T-helper 1 cell treated with Interleukin-12 subunit alpha and Interleukin-12 subunit beta and Interleukin-4 antibody, amounts not matched to agents 30 μg/mL and 1 μg/mL, for 36 hours (primary cell): ENCODE measurements at regions not wholly inside any gene's neighbourhood (a gene's known extent, or its start where the extent isn't known, plus 50 kb on each side); places are given as distances from the start of the nearest gene placed in this dataset.

ENCODE experiments used
- H3K27ac Mint-ChIP-seq: one replicate; pipeline ENCODE4 v1.8.0; 2021; ENCODE audit warnings: mild to moderate bottlenecking, mixed read lengths
- H3K27me3 Mint-ChIP-seq: one replicate; pipeline ENCODE4 v1.8.0; 2021; ENCODE audit warnings: low read depth, mixed read lengths
- H3K36me3 Mint-ChIP-seq: one replicate; pipeline ENCODE4 v1.8.0; 2021; ENCODE audit warnings: low read depth, mixed read lengths
- H3K4me1 Mint-ChIP-seq: one replicate; pipeline ENCODE4 v1.8.0; 2021; ENCODE audit warnings: low read depth, mixed read lengths
- H3K4me3 Mint-ChIP-seq: one replicate; pipeline ENCODE4 v1.8.0; 2021; ENCODE audit warnings: mild to moderate bottlenecking, moderate library complexity, mixed read lengths
- H3K9me3 Mint-ChIP-seq: one replicate; pipeline ENCODE4 v1.8.0; 2021; ENCODE audit warnings: mixed read lengths

DNA sequence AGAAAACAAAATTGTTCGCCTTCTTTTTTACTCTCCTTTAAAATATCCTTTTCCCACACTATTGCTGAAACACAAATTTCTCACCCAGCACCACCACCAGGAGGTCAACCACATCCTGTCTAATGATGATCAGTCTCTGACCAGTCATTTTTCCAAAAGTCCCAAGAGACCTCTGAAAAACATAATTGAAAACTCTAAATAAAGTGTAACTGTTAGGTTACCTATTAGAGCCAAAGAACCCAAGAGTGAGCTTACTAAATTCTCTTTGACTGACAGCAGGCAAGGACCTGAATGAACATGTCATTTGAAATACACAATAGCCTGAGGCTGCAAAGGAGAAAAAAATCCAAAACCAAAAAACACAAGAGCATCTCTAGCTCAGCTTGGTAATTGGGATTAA lies 735.4 kb downstream of the CBLN4 start:
- Mint-ChIP-seq H3K27ac (no peak overlapping the region), H3K36me3 (no peaks in the 10 kb centered on the region), H3K9me3 (peaks cover 19% of the 10 kb centered on the region), H3K27me3 (no peaks in the 10 kb centered on the region), H3K4me3 (no peak overlapping the region), H3K4me1 (no peaks in the 10 kb centered on the region)

DNA sequence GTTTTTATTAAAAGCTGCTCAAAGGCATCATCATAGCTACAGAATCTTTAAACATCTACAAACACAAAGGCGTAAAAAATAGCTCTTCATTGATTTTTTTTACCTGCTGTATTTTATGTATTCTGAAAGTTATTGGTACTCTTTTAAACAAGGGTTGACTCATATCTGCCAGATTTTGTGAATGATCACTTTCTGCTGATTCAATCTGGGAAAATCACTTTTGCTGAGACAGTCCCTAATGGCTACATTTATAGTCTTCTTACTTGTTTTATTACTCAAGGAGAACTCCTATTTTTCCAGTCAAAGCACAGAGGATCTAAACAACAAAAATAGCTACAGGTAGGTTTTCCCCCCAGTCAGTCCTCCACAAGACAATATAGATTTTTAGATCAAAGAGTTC lies 739.0 kb downstream of the CBLN4 start:
- H3K9me3 Mint-ChIP-seq: peaks cover 17% of the 10 kb centered on the region
- H3K4me1 Mint-ChIP-seq: no peaks in the 10 kb centered on the region

DNA sequence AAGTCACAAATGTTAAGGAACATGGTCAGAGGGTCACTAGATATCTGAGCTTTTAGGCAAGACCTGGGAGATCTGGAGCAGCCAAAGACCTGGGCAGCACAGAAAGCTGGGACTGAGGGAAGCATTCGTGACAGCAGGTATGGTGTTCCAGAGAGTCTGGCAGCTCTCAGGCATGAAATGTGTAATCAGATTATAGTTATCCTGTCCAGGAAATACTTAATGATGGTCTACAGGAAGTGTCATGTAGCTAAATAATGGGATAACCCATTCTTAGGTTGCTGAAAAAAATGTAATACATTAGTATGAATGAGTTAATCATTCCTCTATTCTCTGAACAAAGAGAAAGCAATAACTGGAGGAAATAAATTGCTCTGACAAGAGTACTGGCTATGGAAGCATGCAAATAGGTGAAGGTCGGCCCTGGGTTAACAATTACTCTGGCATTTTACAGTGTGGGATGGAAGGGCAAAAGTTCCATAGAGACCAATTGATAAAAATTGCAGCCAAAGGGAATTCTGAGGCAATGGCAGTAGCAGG lies 740.5 kb downstream of the CBLN4 start:
- H3K4me3 Mint-ChIP-seq: no peak overlapping the region
- no peak overlapping the region for H3K27ac Mint-ChIP-seq
- no peaks in the 10 kb centered on the region for H3K36me3 Mint-ChIP-seq
- H3K4me1 Mint-ChIP-seq: no peaks in the 10 kb centered on the region
- H3K27me3 Mint-ChIP-seq: no peaks in the 10 kb centered on the region
- H3K9me3 Mint-ChIP-seq: peaks cover 17% of the 10 kb centered on the region

More for the DNA sequence above, 739.0 kb downstream of the CBLN4 start:
- no peak overlapping the region for H3K27ac Mint-ChIP-seq
- H3K36me3 Mint-ChIP-seq: no peaks in the 10 kb centered on the region
- H3K4me3 Mint-ChIP-seq: no peak overlapping the region
- H3K27me3 Mint-ChIP-seq: no peaks in the 10 kb centered on the region

DNA sequence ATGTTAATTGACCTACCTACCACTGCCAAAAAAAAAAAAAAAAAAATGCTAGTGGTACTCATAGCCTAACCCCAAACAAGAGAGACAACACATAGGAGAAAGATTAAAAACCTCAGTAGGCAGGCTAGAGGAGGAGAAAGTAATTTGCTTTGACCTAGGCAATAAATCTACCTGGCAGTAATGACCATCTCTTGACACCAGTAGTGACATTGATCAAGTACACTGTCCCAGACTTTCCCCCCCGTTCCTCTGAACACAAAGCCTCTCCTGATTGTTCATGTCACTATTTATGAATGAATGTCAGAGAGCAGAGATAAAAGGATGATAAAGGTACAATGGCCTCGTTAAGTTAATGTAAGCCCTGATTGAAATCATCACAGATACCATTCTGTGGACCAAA lies 746.8 kb downstream of the CBLN4 start:
- Mint-ChIP-seq H3K27ac (no peak overlapping the region), H3K9me3 (peaks cover 12% of the 10 kb centered on the region), H3K4me3 (no peak overlapping the region), H3K36me3 (no peaks in the 10 kb centered on the region), H3K27me3 (no peaks in the 10 kb centered on the region), H3K4me1 (no peaks in the 10 kb centered on the region)

DNA sequence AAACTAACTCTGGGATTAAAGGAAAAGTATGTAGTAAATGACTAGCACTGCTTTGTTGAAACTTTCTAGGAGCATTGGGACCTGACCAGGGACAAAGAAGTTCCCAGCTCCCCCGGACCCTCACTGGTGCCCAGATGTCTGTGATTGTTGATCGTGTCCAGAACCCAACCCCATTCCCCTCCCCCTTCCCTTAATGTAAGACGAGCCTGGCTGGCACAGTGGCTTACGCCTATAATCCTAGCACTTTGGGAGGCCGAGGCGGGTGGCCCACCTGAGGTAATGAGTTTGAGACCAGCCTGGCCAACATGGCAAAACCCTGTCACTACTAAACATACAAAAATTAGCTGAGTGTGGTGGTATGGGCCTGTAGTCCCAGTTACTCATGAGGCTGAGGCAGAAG lies 750.3 kb downstream of the CBLN4 start:
- Mint-ChIP-seq H3K27me3 (no peaks in the 10 kb centered on the region), H3K4me3 (no peak overlapping the region), H3K9me3 (peaks cover 7% of the 10 kb centered on the region), H3K36me3 (no peaks in the 10 kb centered on the region), H3K4me1 (no peaks in the 10 kb centered on the region), H3K27ac (no peak overlapping the region)

DNA sequence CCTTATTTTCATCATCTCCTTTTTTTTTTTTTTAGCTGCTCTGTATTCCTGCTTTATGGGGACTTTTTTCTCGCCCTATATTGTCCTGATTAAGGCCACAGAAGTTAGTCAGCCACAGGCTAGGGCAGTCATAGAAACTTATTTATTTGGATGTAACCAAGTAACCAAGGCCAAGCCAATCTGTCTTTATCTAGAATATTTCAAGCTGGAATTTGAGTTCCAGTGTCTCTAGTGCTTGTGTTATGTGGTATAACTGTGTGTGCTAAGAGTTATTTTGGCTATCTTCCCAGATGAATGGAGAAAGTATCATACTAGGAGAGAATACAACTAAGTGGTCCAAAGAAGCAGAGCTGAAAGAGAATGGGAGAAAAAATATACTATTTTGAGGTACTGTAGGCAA lies 751.5 kb downstream of the CBLN4 start:
- H3K4me3 Mint-ChIP-seq: no peak overlapping the region
- H3K4me1 Mint-ChIP-seq: no peaks in the 10 kb centered on the region
- H3K27me3 Mint-ChIP-seq: no peaks in the 10 kb centered on the region
- peaks cover 15% of the 10 kb centered on the region for H3K9me3 Mint-ChIP-seq
- no peak overlapping the region for H3K27ac Mint-ChIP-seq
- no peaks in the 10 kb centered on the region for H3K36me3 Mint-ChIP-seq

DNA sequence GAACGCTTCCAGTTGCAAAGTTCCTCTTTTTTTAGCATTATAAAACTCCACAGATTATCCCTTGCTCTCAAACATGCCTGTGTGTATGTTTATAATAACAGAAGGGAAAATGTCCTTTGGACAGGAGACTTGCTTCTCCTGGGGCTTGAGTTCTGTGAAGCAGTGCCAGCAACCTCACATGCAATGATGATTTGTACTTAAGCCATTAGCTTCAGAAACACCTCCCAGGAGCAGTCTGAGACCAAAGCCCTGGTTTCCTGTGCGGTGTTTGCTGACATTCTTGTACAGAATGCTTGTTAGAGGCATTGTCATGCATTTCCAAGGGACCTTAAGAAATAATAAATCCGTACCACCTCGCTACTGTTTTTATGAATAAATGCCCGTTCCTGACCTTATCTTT lies 752.8 kb downstream of the CBLN4 start:
- H3K36me3 Mint-ChIP-seq: no peaks in the 10 kb centered on the region
- peaks cover 22% of the 10 kb centered on the region for H3K9me3 Mint-ChIP-seq
- H3K4me3 Mint-ChIP-seq: no peak overlapping the region
- no peaks in the 10 kb centered on the region for H3K27me3 Mint-ChIP-seq
- H3K27ac Mint-ChIP-seq: no peak overlapping the region
- no peaks in the 10 kb centered on the region for H3K4me1 Mint-ChIP-seq

DNA sequence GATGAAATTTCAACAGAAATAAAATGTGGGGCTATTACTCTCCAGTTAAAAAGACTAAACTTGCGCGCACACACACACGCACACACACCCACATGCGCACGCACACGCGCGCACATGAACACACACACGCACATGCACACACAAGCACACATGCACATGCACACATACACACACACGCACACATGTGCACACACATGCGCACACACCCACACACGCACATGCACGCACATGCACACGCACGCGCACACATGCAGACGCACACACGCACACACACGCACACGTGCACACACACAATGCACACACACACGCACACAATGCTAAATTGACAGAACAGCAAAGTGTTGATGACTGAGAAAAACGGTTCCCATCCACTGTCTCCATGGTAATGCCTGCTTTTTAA lies 754.1 kb downstream of the CBLN4 start:
- Mint-ChIP-seq H3K27ac (no peak overlapping the region), H3K4me1 (no peaks in the 10 kb centered on the region), H3K36me3 (no peaks in the 10 kb centered on the region), H3K27me3 (no peaks in the 10 kb centered on the region), H3K4me3 (no peak overlapping the region), H3K9me3 (peaks cover 34% of the 10 kb centered on the region)

DNA sequence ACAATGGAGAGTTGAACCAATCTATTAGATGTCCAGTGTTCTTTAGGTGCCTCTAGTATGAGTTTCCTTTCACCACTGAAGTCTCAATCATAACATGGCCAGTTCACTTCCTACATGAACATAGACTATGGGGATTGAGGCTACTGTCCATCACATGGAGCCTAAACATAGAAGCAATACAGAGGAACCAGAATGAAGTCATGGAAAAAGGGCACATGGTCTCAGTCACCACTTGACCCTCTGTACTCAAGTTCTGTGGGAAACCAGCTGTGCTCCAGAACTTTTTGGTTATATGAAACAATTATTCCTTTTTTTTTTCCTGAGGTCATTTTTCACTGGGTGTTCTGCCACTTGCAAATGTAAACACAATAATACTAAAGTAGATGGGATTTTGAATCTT lies 762.5 kb downstream of the CBLN4 start:
- Mint-ChIP-seq H3K27me3 (no peaks in the 10 kb centered on the region), H3K36me3 (no peaks in the 10 kb centered on the region), H3K9me3 (peaks cover 50% of the 10 kb centered on the region), H3K4me1 (no peaks in the 10 kb centered on the region), H3K27ac (no peak overlapping the region), H3K4me3 (no peak overlapping the region)

DNA sequence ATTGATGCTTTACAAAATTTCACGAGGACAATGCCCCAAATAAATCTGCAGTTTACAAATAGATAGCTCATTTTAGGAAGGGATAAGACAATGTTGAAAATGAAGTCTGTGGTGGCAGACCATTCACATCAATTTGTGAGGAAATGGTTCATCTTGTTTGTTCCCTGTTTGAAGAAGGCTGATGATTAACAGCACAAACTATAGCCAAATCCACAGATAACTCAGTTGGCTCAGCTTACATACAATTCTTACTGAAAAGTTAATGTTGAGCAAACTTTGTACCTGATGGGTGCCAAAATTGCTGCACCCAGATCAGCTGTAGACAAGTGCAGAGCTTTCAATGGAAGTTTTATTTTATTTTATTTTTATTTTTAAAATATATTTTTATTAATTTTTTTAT lies 763.9 kb downstream of the DOK5 start:
- Mint-ChIP-seq H3K36me3 (no peaks in the 10 kb centered on the region), H3K4me3 (no peak overlapping the region), H3K27ac (no peak overlapping the region), H3K9me3 (peaks cover 25% of the 10 kb centered on the region), H3K27me3 (no peaks in the 10 kb centered on the region), H3K4me1 (no peaks in the 10 kb centered on the region)

DNA sequence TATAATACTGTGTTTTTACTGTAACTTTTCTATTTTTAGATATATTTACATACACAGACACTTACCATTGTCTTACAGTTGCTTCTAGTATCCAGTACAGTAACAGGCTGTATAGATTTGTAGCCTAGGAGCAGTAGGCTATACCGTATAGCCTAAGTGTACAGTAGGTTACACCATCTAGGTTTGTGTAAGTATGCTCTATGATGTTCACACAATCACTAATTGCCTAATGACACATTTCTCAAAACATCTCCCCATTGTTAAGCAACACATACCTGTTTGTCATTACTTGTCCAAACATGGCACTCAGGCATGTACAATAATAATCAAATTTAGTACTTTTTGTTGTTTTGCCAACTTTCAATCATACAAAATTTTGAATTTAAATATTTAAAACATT lies 757.3 kb downstream of the DOK5 start:
- Mint-ChIP-seq H3K36me3 (no peaks in the 10 kb centered on the region), H3K27me3 (no peaks in the 10 kb centered on the region), H3K27ac (no peak overlapping the region), H3K4me1 (no peaks in the 10 kb centered on the region), H3K4me3 (no peak overlapping the region), H3K9me3 (peaks cover 5% of the 10 kb centered on the region)

DNA sequence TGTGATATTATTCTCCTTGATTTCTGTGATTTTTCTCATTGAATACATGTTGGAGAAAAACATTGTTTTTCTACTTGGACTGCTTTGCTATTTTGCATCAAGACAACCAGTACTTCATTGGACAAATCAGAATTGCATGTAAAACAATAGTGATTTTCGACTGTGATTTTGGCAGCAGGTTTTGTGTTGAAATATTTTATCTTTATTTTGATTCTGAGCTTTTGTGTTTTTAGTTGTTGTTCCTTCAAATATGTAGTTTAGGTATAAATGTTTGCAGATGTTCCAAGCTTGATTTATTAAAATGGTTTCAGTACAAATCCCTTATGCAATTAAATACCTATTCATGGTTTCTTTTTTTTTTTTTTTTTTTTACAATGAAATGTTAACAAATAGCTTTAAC lies 754.1 kb downstream of the DOK5 start:
- Mint-ChIP-seq H3K4me3 (no peak overlapping the region), H3K9me3 (peaks cover 13% of the 10 kb centered on the region), H3K27me3 (no peaks in the 10 kb centered on the region), H3K4me1 (no peaks in the 10 kb centered on the region), H3K36me3 (no peaks in the 10 kb centered on the region), H3K27ac (no peak overlapping the region)

DNA sequence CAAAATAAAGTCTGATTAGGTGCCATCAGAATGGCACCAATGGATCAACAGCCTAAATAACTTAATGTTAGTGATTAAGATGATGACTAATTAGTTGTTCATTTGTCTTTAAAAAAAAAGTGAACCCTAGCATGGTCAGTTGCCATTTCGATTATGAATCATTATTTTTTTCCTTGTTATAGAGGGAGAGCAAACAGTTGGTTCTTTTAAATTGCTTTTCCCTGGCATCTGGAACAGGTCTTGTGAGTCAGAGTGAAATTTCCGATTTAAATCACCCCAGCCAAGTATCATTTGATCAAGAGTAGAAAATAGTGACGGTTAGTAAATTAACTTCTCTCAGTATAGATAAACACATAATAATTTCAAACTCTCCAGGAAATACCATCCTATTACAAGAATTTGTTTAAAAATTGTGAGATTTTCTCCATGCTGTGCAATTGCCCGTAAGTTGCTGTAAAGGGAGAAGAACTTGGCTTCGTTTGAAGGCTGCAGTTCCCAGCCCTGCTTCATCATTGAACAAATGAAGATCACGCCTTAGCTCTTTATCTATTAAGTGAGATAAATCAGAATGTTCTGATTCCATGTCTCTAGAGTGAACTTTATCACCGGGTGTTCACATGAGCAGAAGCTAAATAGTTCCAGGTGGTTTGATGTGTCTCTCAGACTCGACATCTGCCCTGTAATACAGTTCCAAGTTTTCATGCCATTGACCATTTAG lies 741.3 kb downstream of the DOK5 start:
- Mint-ChIP-seq H3K9me3 (peaks cover 11% of the 10 kb centered on the region), H3K4me3 (no peak overlapping the region)

DNA sequence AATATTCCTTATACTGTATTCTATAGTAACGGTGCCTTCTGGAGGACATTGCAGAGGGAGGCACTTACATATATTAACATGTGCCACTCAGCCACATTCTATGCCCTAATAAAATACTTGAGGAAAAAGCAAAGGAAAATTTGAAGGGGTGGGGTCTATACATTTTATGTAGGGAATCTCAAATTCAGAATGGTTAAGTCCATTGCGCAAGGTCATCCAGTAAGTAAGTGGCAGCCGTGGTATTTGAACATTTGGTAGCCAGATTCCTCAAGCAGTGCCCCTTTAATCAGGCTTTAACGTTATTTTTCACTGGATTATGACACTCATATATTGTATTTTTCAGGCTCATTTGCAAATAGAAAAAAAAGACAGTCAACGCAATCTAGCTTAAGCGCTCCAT lies 738.3 kb downstream of the DOK5 start:
- Mint-ChIP-seq H3K4me1 (no peaks in the 10 kb centered on the region), H3K9me3 (peaks cover 20% of the 10 kb centered on the region), H3K36me3 (no peaks in the 10 kb centered on the region), H3K4me3 (no peak overlapping the region), H3K27me3 (no peaks in the 10 kb centered on the region), H3K27ac (no peak overlapping the region)

More for the DNA sequence above, 741.3 kb downstream of the DOK5 start:
- H3K36me3 Mint-ChIP-seq: no peaks in the 10 kb centered on the region
- no peaks in the 10 kb centered on the region for H3K27me3 Mint-ChIP-seq
- H3K27ac Mint-ChIP-seq: no peak overlapping the region
- no peaks in the 10 kb centered on the region for H3K4me1 Mint-ChIP-seq

DNA sequence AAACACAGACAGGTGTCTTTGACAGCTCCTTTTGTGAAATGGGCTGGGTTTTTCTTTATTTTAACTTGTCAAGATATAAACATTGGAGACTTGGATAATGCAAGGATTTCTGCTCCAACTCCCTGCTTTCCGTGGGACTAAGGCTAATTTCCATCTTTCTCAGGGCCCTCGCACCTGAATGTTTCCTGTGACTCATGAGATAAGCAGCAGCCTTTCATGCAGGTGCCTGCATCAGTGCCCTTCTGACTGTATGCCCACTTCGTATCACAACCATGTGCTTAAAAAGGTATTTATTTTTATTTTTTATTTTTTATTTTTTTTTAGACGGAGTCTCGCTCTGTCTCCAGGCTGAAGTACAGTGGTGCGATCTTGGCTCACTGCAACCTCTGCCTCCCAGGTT lies 736.1 kb downstream of the DOK5 start:
- H3K9me3 Mint-ChIP-seq: peaks cover 23% of the 10 kb centered on the region
- no peaks in the 10 kb centered on the region for H3K4me1 Mint-ChIP-seq
- H3K36me3 Mint-ChIP-seq: no peaks in the 10 kb centered on the region
- H3K27me3 Mint-ChIP-seq: no peaks in the 10 kb centered on the region
- no peak overlapping the region for H3K27ac Mint-ChIP-seq
- no peak overlapping the region for H3K4me3 Mint-ChIP-seq

DNA sequence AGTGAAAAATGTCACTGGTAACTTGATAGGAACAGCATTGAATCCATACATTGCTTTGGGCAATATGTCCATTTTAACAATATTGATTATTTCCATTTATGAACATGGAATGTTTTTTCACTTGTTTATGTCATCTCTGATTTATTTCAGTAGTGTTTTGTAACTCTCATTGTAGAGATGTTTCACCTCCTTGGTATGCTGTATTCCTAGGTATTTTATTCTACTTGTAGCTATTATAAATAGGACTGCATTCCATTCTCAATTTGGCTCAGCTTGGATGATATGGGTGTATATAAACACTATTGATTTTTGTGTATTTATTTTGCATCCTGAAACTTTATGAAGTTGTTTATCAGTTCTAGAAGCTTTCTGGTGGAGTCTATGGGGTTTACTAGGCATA lies 730.3 kb downstream of the DOK5 start:
- Mint-ChIP-seq H3K27ac (no peak overlapping the region), H3K27me3 (no peaks in the 10 kb centered on the region), H3K9me3 (peaks cover 21% of the 10 kb centered on the region), H3K36me3 (no peaks in the 10 kb centered on the region), H3K4me1 (no peaks in the 10 kb centered on the region), H3K4me3 (no peak overlapping the region)
